ENCODE measurements at regions not wholly inside any gene's neighbourhood (a gene's known extent, or its start where the extent isn't known, plus 50 kb on each side); places are given as distances from the start of the nearest gene placed in this dataset.

DNA sequence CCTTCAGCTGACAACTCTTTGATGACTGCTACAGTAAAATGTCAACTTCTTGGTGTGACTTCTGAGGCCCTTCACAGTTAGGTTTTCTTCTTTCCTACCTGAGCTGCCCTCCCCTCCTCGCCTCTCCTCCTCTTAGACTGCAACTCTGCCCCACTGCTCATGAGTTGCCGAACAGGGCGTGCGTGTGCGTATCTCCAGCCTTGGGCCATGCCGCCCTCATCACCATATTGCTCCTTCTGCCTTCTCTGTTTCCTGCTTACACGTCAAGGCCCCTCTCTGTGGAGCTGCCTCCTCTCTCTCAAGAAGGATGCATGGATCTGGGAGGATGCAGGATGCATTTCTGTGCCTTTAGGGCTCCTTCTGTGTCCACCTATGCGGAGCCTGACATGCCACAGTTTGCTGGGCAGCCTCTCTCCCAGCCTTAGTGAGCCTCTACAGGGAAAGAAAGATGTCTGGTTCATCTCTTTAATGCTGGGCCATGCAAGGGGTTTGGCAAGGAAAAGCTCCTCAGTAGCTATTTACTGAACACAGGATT, 205.9 kb downstream of the RPLP1 start:
- DNase-seq: no peak

DNA sequence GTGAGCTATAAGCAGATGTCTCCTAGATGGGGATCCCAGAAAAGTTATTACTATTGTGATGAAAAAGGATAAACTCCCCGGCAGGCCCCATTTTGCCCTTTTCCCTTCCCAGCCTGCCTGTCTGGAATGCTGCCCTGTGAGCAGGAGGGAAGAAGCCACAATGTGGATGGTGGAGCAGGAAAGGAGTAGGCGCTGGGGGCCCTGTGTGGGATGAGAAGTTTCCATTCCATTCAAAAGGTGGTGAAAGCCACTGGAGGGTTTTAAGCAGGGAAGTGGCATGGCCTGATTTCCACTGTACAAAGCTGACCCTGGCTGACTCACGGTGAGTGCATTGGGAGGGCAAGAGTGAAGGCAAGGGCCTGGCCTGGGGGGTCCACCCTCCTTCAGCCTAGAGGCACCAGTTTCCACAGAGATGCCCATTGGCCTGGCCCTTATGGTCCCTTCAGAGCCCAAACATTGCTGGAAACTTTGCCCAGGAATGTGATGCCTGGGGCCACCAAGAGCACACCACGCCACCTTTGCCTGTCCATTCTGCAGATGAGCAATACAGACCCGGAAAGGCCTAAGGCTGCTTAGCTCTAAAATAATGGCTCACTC, 206.9 kb downstream of the RPLP1 start:
- DNase-seq: no peak

DNA sequence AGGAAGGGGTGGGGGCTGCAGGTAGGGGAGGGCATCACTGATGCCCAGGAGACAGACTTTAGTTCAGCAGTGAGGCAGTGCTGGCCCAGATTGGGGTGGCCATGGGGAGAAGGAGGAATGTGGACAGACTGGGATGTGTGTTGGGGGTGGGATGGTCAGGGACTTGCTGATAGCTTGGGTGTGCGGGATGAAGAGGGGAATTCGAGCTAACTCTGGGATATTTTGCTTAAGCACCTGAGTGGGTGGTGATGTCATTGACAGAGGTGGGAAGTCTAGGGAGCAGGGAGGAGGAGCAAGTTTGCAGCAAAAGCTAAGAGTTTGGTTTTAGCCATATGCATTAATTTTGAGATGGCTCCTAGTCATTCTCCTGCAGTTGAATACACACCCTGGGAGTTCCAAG, 207.5 kb downstream of the RPLP1 start:
- no peak for DNase-seq

DNA sequence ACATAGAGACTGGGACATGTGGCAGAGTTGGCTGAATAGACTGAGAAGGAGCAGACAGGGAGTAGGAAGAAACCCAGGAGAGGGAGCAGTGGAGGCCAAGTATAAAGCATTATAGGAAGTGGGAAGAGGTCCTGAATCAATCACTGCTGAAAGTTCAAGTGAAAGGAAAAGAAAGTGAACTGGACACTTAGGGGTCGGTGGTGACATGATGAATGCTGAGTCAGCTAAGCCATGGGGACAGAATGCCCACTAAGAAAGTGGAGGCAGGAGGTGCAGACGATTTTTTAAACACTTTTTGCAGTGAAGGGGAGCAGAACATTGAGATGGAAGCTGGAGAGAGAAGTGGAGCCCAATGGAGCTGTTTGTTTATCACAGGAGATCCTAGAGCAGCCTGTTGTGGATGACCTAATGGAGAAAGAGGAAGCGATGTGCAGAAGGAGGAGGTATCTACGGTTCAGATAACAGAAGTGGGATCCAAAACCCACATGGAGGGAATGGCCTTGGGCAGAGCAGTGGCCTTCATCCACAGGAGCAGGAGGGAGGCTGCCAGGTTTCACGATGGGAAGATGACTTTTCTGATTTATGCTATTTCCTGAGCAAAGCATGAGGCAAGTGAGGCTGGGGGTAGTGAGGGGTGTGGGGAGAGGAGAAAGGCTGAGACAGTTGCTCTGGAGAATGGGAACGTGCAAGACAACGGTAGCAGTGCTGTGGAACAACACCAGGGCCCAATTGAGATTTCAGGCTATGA, 208.2 kb downstream of the RPLP1 start:
- no peak for DNase-seq

DNA sequence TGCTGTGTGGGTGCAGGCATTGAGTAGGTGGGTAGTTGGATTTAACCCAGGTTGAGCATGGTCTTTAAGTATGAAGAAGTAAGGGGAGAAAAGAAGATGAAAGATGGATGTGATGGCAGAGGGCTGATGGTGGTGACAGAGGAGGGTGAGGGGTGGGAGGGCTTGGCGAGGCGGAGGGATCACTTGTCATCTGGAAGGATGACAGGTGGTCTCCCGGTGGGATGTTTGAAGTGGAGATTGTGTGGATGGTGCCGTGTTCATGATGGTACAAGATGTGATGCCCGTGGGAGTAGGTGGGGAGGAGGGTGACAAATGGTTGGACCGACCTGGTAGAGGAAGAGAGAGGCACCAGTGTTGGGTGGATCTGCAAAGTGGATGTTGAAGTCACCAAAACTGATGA, 208.8 kb downstream of the RPLP1 start:
- DNase-seq: no peak

DNA sequence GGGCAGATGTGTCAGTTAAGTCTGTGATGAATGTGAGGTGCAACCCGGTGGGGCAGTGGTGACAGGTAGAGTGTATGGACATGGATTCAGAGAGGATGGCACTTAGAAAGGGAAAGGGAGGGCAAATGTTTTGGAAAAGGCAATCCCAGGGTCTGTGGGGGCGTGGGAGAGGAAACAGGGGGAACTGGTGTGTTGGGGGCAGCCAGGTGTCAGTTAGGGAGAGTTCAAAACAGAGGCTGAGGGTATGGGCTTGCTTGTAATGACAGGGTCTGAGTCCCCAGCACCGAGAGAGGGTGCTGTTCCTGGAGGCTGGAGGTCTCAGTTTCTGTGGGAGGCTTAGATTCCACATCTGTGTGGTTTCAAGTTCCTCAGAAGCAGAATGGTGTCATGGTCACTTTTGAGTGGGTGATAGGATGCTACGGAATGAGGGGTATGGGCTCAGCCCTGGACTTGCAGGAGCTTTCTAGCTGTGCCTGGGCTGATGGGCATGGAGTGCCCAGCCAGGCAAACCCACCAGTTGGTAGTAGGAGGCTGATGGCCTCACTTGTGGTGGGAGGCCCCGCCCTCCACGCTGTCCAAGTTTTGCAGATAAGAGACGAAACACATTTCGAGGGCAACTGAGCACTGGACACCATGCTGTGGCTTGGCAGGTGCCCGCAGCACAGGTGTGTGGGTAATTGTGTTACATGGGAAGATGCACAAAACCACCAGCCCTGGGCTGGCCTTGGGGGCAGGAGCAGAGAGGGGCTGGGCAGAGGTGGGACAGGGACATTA, 209.4 kb downstream of the RPLP1 start:
- no peak for DNase-seq

DNA sequence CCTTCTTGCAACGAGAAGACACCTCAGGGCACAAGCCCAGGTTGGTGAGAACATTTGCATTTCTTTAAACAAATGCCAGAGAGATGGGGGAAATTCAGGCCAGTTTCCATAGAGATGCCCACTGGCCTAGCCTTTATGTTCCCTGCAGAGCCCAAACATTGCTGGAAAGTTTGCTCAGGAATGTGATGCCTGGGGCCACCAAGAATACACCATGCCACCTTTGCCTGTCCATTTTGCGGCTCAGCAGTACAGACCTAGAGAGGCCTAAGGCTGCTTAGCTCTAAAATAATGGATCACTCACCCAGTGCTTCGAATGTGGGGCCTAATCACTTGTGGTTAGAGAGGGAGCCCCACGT, 210.0 kb downstream of the RPLP1 start:
- DNase-seq: no peak

DNA sequence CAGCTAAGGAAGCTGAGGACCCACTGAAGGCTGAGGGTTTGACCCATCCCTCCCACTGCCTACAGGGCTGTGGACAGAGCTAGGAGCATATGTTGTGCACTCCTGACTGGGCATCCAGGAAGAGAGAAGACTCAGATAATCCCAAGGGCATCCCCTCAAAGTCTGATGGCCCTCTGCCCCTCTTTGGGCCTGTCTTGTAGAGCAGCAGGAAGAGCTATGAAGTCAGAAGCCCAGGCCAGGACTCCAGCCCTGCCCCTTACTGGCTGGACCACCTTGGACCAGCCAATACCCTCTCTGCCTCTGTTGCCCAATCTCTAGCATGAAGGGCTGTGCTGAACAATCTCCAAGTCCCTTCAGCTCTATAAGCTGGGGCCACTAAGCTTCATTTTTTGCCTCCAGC, 210.8 kb downstream of the RPLP1 start:
- no peak for DNase-seq

DNA sequence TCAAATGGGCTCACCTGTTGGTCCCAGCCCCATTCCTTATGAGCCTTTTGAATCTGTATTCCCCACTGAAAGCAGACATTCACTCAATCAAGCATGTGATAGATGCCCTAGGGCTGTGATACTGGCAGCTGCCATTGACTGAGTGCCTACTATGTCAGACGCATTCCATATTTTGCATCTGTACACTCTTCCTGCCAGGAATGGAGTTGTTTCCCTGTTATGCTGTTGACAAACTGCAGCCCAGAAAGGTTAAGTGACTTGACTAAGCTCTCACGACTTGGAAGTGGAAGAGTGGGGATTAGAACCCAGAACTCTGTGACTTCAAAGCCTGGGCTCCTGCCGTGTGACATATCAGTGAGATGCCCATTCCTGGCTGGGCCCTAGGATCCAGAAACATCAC, 211.4 kb downstream of the RPLP1 start:
- DNase-seq: no peak

DNA sequence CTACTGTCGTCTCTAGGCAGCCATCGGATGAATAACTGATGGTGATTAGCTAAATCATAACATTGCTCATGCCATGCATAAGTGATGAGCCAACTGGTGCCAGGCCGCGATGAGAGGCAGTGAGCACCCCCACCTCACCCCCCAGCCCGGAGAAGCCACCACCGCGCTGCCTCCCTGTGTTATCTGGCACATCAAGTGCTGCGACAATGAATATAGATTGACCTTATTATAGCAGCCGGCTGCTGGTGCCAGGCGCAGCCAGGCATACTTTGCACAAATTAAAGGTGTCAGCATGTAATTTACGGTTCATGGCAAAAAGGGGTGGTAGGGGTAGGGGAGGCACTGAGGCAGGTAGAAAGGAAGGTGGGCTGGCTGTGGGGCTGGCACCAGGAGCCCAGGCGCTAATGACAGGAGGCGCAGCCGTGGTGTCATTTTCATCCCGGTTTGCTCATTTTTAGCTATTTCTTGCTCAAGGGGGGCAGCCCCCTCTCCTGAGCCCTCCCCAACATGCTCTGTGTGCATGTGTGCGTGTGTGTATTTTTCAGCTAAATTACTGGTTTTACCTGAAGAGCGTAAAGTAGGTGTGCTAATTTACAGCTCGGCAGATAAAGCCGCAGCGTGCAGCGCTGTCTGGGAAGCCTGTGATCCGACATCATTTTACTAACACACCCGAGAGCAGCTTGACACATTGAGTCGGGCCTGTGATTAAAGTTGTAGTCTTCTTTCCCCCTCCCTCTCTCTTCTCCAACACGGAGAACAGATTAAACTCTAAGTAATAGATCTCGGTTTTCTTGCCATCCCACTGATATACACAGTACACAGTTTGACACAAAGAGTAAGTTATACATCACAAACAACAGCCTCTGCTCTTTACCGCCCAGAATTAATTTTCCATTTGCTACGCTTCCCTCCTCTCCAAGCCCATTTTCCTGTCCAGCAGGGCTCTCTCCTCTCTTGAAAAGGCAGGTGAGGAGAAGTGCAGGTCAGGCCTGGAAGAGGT, 212.3 kb downstream of the RPLP1 start:
- no peak for DNase-seq

DNA sequence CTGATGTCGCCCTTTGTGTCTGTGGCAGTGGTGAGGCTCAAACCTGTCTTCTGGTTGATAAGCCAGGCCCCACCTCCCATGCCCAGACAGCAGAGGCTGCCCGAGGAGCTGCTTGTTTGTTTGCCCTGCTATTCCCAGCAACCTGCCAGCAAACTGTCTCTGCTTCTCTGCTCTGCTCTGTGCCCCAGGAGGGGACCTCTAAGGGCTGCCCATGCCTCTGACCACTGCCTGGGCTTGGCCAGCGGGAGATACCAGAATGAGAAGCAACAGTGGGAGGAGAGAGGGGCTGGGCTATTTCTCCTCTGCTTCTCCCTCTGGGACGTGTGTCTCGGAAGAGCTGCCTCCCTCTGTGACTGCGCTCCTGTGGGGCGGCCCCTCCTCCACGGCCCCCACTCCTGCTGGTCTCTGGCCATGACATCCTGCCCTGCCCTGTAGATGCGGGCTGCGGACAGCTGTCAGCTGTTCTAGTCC, 213.1 kb downstream of the RPLP1 start:
- peak; percentile 32 to 38 for DNase-seq

DNA sequence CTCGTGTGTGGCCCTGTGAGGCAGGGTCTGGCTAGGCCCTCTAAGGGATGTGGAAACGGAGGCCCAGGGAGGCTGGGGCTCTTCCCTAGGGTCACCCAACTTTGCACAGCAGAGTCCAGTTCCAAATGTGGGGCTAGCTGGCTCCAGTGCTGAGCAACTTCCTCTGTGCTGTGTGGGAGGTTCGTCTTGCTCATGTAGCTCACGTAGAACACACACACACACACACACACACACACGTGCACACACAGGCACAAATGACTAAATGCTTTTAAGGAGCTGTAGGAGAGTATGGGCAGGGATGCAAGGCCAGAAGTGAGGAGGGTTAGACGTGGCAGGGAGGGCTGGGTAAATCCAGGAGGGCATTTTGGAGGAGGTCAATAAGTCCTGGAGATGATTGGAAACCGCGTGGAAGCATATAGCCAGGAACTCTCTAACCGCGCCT, 213.8 kb downstream of the RPLP1 start:
- DNase-seq: no peak

DNA sequence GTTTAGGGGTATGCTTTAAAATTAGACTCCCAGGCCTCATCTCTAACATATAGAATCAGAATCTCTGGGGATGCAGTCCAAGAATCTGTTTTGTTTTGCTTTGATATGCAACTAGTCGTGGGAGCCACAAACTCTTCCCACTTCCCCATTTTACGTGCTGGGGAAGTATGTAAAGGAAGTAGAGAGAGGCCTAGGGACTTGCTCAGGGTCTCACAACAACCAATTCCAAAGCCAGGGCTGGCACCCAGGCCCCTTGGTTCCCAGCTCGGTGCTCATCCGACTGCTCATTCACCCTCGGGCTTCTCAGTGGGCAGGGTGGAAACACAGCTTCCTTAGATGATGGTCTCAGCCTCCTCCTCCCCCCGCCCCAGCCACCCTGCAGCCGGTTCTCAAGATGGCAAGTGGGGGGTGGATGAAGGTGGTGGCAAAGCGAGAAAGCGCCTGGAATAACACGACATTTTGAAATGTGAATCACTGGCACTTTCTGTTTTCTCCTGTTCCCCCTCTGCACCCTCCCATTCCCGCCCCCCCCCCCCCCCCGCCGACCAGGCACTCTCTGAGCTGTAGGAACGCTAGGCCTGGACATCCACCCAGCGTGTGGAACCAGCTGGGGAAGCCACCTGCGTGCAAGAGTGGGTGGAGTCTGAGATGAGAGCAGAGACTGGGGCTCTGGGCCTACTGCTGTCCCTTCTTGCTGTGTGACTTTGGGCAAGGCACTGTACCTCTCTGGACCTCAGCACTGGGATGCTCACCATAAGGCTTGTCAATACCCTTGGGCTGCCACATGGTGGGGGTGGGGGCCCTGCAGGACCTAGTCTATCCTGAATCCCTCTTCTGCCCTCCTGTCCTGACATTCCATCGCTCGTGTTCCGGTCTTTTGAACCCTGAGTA, 214.5 kb downstream of the RPLP1 start:
- no peak for DNase-seq

DNA sequence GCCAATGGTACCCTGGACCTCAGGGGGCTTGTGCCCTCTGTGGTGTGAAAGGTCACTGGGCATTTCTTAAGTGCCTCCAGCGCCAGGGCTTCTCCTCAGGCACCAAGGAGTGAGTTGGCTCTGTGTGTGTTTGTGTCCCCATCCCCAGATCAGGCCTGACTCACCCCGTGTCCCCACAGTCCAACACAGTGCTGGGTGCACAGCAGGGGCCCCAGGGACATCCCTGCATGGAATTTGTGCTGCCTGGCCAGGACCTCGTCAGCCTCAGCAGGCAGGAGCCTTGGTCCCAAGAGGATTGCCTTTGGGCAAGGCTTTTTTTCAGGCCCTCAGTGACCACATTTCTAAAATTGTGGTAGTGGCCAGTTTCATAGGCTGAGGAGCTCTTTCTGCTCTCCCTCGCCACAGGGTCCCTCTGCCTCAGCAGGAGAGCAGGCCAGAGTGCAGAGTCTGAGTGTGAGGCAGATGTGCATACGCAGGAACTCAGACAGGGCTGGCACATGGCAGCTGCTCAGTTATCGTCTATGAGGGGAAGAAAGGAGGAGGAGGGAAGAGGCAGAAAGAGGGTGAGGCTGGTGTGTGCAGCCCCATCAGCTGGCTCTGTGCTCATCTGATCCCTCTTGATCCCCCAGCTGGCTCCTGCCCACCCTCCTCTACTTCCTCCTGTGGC, 215.6 kb downstream of the RPLP1 start:
- no peak for DNase-seq

DNA sequence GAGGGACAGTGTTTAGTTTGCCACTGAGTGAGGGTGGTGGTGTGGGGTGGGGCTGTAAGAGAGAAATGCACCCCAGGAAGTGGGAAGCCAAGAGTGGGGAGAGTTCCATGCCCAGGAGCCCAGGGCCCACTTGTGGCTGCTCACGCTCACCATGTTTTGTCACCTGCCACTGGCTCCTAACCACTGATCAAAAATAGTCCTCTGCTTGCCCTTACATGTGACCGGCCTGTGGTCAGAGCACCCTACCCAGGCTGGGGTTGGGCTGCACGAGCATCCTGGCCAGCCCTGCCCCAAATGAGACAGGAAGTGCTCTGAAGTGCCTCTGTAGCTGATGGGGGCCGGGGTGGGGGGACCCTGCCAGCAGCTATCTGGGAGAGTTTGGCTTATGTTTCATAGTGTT, 216.3 kb downstream of the RPLP1 start:
- no peak for DNase-seq

DNA sequence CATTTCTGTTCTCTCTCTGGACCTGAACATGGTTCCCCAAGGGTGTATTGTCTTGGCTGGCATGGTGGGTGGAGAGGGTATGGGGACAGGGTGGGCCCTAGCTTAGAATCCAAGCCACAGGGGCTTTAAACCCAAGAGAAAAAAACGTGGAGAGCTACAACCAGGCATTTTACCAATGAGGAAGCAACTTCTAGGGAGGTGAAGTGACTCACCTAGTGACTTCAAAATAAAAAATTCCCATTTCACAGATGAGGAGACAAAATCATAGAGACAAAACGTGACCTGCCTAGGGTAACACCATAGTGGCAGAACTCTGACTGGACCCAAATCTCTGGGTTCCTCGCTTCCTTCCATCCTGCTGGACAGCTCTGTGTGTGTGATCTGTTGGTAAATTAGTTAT, 216.8 kb downstream of the RPLP1 start:
- DNase-seq: no peak

DNA sequence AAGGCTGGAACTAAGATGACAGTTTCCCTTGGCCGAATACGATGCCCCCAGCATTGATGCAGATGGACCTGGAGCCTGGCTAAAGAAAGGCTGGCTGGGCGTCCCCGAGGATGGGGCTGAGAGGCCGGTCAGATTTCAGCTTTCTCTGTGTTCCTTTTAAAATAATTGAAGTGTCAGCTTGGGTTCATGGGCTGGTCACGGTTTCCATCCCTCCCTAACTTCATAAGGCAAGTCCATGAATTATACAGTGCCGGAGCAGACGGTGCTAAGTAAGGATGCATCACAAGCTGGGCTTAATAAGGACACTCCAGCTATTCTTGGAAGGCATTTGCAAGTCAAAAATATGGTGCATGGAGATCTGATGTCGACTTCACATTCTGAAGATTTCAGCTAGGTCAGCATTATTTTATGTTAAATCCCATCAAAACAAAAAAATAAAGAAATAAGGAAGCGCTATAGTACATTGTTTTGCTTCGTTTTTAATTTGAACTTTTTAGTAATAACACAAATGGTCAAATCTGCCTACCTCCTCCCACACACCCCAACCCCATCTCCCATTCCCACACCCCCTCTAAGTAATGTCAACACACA, 220.8 kb downstream of the RPLP1 start:
- no peak for DNase-seq

DNA sequence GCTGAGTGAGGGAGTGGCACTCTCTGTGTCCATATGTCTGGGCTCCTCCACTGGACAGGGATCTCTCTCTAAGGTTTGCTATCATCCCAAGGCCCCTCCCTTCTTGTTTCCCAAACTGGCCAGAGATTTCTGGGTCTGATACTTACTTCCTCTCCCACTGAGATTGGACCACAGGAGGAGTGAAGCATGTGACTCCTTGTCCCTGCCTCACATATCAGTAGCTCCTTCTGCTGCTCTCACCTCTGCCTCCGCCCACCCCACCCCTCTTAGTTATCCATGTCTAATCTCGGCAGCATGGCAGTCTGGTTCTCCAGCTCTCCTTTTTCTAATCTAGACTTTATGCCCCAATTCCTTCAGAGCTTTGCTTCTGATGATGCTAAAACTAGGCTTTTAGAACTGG, 223.1 kb downstream of the RPLP1 start:
- no peak for DNase-seq

DNA sequence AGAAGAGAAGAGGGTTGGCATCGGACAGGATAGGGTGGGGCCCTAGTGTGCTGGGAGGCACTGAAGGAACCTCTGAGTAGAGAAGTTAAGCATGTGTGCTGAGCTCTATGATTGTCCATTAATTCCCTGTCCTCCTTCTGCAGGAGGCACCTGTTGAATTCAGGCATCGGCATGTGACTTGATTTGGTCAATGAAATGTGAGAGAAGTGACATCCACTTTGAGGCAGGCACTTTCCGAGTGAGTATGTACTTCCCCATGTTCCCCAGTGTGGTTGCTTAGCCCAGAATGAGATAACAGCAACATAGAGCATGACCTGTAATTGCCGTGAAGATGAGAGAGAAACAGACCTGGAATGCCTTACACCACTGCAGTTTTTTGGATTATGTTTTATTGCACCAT, 224.8 kb downstream of the RPLP1 start:
- DNase-seq: no peak

Data from right lung (tissue), 2 donors.